Karpas-422 (cell line): ENCODE measurements at regions not wholly inside any gene's neighbourhood (a gene's known extent, or its start where the extent isn't known, plus 50 kb on each side); places are given as distances from the start of the nearest gene placed in this dataset.

Experiments
- DNase-seq: peaks from one replicate; pipeline ENCODE4 v3.0.0-alpha.2; 2015
- H2AFZ ChIP-seq: fragments of 200-600 bp; sonication (generic); 2 replicates; pipeline ENCODE4 v1.6.1; 2014; ENCODE audit warnings: antibody characterized with exemption, low read length, mixed read lengths
- H3K27ac ChIP-seq: fragments of 200-600 bp; sonication (generic); 2 replicates; pipeline ENCODE4 v1.5.1; 2014; ENCODE audit warnings: mild to moderate bottlenecking, low read length, moderate library complexity
- H3K27me3 ChIP-seq: fragments of 200-600 bp; sonication (generic); 2 replicates; pipeline ENCODE4 v1.6.1; 2014; ENCODE audit warnings: low read length, mixed read lengths
- H3K36me3 ChIP-seq: fragments of 200-600 bp; sonication (generic); 2 replicates; pipeline ENCODE4 v1.6.1; 2014; ENCODE audit warnings: low read length, mixed read lengths; ENCODE audit not compliant: insufficient read depth
- H3K4me1 ChIP-seq: fragments of 200-600 bp; sonication (generic); 2 replicates; pipeline ENCODE4 v1.6.1; 2014; ENCODE audit warnings: mild to moderate bottlenecking, low read length, mixed read lengths
- H3K4me2 ChIP-seq: fragments of 200-600 bp; sonication (generic); 2 replicates; pipeline ENCODE4 v1.6.1; 2014; ENCODE audit warnings: low read length, low read depth, mild to moderate bottlenecking; ENCODE audit not compliant: poor library complexity, severe bottlenecking
- H3K4me3 ChIP-seq: fragments of 200-600 bp; sonication (generic); 2 replicates; pipeline ENCODE4 v1.5.1; 2014; ENCODE audit warnings: mild to moderate bottlenecking, antibody characterized with exemption, low read length, mixed read lengths
- H3K79me2 ChIP-seq: fragments of 200-600 bp; sonication (generic); 2 replicates; pipeline ENCODE4 v1.6.1; 2014; ENCODE audit warnings: mild to moderate bottlenecking, low read length, mixed read lengths
- H3K9ac ChIP-seq: fragments of 200-600 bp; sonication (generic); 2 replicates; pipeline ENCODE4 v1.6.0; 2014; ENCODE audit warnings: low read length
- H3K9me2 ChIP-seq: fragments of 200-600 bp; sonication (generic), shearing (Covaris generic); replicated peaks from 2 replicates; pipeline ENCODE4 v1.6.0; 2014; ENCODE audit warnings: mild to moderate bottlenecking, low read length, moderate library complexity; ENCODE audit not compliant: insufficient read depth
- H3K9me3 ChIP-seq: fragments of 300-700, 200-600 bp; sonication (generic); 2 replicates; pipeline ENCODE4 v1.6.1; 2014; ENCODE audit warnings: low read length, mixed read lengths
- H4K20me1 ChIP-seq: fragments of 200-600 bp; sonication (generic); 2 replicates; pipeline ENCODE4 v1.6.1; 2014; ENCODE audit warnings: mild to moderate bottlenecking, antibody characterized with exemption, low read length, low read depth; ENCODE audit not compliant: insufficient read depth

DNA sequence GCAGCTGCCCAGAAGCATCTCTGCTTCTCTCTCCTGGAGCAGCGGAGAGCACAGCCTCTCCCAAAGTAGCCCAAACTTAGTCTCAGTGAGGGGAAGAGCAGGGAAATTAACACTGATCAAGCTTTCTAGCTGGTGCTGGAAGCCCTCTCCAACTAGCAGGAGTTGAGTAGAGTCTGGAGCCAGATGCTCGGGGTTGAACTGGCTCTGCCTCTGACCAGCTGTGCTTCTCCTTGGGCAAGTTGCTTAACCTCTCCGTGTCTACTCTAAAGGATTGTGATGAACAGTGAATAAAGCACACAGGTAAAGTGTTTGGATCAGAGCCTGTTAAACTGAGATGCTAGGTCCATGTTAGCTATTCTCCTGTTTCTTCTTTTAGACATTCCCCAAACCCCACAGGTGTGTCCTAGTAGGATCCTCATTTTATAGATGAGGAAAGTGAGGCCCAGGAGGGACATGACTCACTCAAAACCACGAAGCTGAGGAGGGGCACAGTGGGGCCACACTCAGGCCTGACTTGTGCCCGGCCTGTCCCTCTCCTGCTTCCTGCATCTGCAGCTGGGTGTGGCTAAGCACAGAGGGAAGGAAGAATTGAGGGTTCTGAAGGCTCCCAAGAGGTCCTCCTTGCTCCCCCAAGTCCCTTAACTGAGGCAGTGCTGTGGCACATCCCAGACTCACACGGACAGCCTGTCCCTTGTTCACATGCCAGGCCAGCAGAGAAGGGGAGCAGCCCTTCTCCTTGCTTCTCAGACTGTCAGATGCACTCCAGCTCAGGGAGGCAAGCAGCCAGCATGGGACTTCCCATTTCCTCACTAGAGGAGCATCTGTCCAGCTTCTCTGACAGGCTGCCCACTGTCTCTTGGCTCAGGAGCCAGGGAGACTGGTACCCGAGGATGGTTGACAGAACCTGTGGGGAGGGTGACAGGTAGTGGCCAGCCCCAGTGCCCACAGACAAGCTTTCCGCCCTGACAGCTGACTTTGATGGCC is 152.0 kb upstream of the IGSF21 start:
- no peak overlapping the region for H2AFZ ChIP-seq
- DNase-seq: no peak
- no peak overlapping the region for H3K4me2 ChIP-seq
- peaks cover 9% of the 10 kb centered on the region for H3K4me1 ChIP-seq
- no peak overlapping the region for H3K27ac ChIP-seq
- H3K4me3 ChIP-seq: no peak overlapping the region
- H3K27me3 ChIP-seq: no peaks in the 10 kb centered on the region; the same call in 1 of the 2 replicates
- no peak overlapping the region for H3K9ac ChIP-seq
- no peaks in the 10 kb centered on the region for H3K79me2 ChIP-seq
- H3K36me3 ChIP-seq: no peaks in the 10 kb centered on the region
- no peaks in the 10 kb centered on the region for H3K9me2 ChIP-seq
- H4K20me1 ChIP-seq: no peaks in the 10 kb centered on the region; the same call in 1 of the 2 replicates
- no peaks in the 10 kb centered on the region for H3K9me3 ChIP-seq

- H3K4me2 ChIP-seq: no peak overlapping the region
- no peak for DNase-seq
- H3K9ac ChIP-seq: no peak overlapping the region
- H3K9me2 ChIP-seq: no peaks in the 10 kb centered on the region
- no peak overlapping the region for H3K27ac ChIP-seq
- no peaks in the 10 kb centered on the region for H3K79me2 ChIP-seq
- H3K27me3 ChIP-seq: no peaks in the 10 kb centered on the region; the same call in 1 of the 2 replicates
- H3K4me1 ChIP-seq: peaks cover 9% of the 10 kb centered on the region
- H4K20me1 ChIP-seq: no peaks in the 10 kb centered on the region
- H3K9me3 ChIP-seq: no peaks in the 10 kb centered on the region
- H3K4me3 ChIP-seq: no peak overlapping the region
- no peaks in the 10 kb centered on the region for H3K36me3 ChIP-seq
- no peak overlapping the region for H2AFZ ChIP-seq
Observed at GRCh38 chr1:17957588-17958267, 149.9 kb upstream of the IGSF21 start.

DNA sequence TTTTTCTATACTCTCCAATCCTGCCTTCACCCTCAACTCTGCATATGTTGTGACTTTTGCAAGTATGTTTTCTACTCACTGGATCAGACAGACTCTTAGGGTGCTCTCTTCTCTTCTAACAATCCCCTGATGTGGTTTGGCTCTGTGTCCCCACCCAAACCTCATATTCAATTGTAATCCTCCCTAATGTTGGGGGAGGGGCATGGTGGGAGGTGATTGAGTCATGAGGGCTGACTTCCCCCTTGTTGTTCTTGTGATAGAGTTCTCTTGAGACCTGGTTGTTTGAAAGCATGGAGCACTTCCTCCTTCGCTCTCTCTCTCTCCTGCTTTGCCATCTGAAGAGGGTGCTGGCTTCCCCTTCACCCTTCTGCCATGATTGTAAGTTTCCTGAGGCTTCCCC is 148.9 kb upstream of the IGSF21 start:
- H3K4me2 ChIP-seq: no peak overlapping the region
- no peaks in the 10 kb centered on the region for H3K36me3 ChIP-seq

DNA sequence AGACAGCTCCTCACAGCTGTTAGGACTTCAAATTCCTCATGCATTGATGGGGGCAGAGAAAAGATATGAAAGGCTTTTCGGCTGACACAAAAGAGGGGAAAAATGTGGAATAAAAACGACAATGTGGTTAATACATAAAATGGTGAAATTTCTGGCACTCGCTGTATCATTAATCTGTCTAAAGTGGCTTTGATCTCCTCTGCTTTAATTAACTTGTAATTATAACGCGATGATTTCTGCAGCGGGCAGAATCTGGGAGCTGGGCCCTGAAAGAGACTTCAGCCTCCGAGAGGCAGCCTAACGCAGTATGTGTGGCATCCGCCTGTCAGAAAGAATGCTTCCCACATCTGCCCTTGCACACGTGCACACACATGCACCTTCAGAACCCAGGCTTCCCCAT is 144.1 kb upstream of the IGSF21 start:
- Histone ChIP-seq H3K9me2 (no peaks in the 10 kb centered on the region), H3K79me2 (no peaks in the 10 kb centered on the region)

More for the DNA sequence above, 148.9 kb upstream of the IGSF21 start:
- no peak overlapping the region for H2AFZ ChIP-seq
- H3K9ac ChIP-seq: no peak overlapping the region
- no peak overlapping the region for H3K4me3 ChIP-seq
- no peaks in the 10 kb centered on the region for H4K20me1 ChIP-seq
- no peaks in the 10 kb centered on the region for H3K79me2 ChIP-seq
- H3K27me3 ChIP-seq: no peaks in the 10 kb centered on the region; the same call in 1 of the 2 replicates
- peaks cover 9% of the 10 kb centered on the region for H3K4me1 ChIP-seq
- H3K9me2 ChIP-seq: no peaks in the 10 kb centered on the region
- DNase-seq: peak; percentile 60
- H3K9me3 ChIP-seq: no peaks in the 10 kb centered on the region
- no peak overlapping the region for H3K27ac ChIP-seq

GRCh38 chr1:17965515-17966100 is 142.0 kb upstream of the IGSF21 start:
- Histone ChIP-seq H3K36me3 (no peaks in the 10 kb centered on the region), H3K9me3 (no peaks in the 10 kb centered on the region), H3K79me2 (no peaks in the 10 kb centered on the region), H3K27me3 (no peaks in the 10 kb centered on the region), H3K4me1 (peaks cover 20% of the 10 kb centered on the region), H3K9me2 (no peaks in the 10 kb centered on the region), H3K4me2 (no peak overlapping the region), H4K20me1 (no peaks in the 10 kb centered on the region), H3K27ac (no peak overlapping the region), H3K9ac (no peak overlapping the region), H3K4me3 (no peak overlapping the region), H2AFZ (no peak overlapping the region)
- DNase-seq: no peak

More for the DNA sequence above, 144.1 kb upstream of the IGSF21 start:
- Histone ChIP-seq H3K27ac (no peak overlapping the region), H3K4me1 (peaks cover 20% of the 10 kb centered on the region), H3K9me3 (no peaks in the 10 kb centered on the region), H3K4me3 (no peak overlapping the region), H3K4me2 (no peak overlapping the region), H3K9ac (no peak overlapping the region), H4K20me1 (no peaks in the 10 kb centered on the region), H3K36me3 (no peaks in the 10 kb centered on the region), H3K27me3 (no peaks in the 10 kb centered on the region), H2AFZ (no peak overlapping the region)
- DNase-seq: no peak

DNA sequence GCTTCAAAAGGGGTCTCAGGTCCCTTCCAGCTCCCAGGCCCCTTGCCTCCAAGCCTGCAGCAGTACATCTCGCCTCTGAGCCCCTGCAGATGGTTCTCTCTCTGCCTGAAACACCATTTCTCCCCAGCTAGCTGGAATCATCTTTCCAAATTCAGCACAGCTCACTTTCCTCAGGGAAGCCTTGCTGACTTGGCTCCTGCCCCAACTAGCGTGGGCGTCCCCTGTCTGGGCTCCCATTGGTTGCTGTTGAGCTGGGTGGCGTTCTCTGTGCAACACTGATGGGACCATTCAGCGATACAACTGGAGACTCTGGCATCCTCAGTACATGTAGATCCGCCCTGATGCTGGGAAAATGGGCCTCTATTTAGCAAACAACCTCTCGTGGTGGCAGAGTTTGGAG is 141.3 kb upstream of the IGSF21 start:
- no peaks in the 10 kb centered on the region for H3K27me3 ChIP-seq
- H3K36me3 ChIP-seq: no peaks in the 10 kb centered on the region
- H3K9ac ChIP-seq: no peak overlapping the region
- H3K4me1 ChIP-seq: peaks cover 28% of the 10 kb centered on the region
- H3K27ac ChIP-seq: no peak overlapping the region
- no peak for DNase-seq
- H3K4me3 ChIP-seq: no peak overlapping the region
- no peak overlapping the region for H3K4me2 ChIP-seq
- H2AFZ ChIP-seq: no peak overlapping the region
- no peaks in the 10 kb centered on the region for H3K9me3 ChIP-seq
- H4K20me1 ChIP-seq: no peaks in the 10 kb centered on the region; the same call in 1 of the 2 replicates
- no peaks in the 10 kb centered on the region for H3K79me2 ChIP-seq
- no peaks in the 10 kb centered on the region for H3K9me2 ChIP-seq

DNA sequence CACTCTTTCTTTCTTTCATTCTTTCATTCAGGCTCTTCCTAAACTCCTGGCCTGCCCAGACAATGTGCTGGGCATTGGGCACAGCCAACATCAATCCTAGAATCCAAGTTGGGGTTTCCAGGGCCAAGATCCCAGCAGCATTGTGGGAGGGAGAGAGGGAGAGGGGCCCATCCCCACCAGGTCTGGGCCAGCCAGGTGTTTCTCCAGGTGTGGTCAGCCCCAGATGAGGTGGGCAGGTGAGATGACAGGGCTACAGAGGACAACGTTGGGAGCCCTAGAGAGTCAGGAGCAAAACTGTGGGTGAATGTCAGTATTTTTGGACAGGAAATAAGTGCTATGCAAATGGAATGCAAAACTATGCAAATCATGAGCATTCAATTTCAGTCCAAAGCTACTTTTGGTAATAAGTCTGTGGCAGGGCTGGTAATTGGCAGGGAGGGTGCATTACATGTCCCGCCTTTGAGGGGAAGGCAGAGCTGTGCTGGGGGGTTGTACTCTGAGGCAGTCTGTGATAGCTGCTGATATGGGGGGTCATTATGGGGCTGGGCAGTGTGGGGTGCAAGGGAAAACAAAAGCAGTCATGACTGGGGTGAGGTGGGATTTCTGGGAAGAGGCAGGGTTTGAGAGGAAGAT is 139.9 kb upstream of the IGSF21 start:
- H2AFZ ChIP-seq: no peak overlapping the region
- peaks cover 34% of the 10 kb centered on the region for H3K4me1 ChIP-seq
- no peaks in the 10 kb centered on the region; the same call in 1 of the 2 replicates for H4K20me1 ChIP-seq
- H3K9me2 ChIP-seq: no peaks in the 10 kb centered on the region
- no peaks in the 10 kb centered on the region for H3K9me3 ChIP-seq
- peak; percentile 69 for DNase-seq
- H3K79me2 ChIP-seq: no peaks in the 10 kb centered on the region
- H3K27me3 ChIP-seq: no peaks in the 10 kb centered on the region
- H3K9ac ChIP-seq: no peak overlapping the region
- no peaks in the 10 kb centered on the region for H3K36me3 ChIP-seq
- H3K27ac ChIP-seq: no peak overlapping the region
- peak overlapping the region; percentile 31 for H3K4me2 ChIP-seq
- H3K4me3 ChIP-seq: peak overlapping the region; percentile 11; the same call in 1 of the 2 replicates
